ENCODE measurements at regions not wholly inside any gene's neighbourhood (a gene's known extent, or its start where the extent isn't known, plus 50 kb on each side); places are given as distances from the start of the nearest gene placed in this dataset.

- ChIA-PET POLR2A (ENCODE audit: low non-redundant PET) (no interaction called here), CTCF (no interaction called here)
- H3K27ac ChIP-seq: no peak overlapping the region
- no peak for TF ChIP-seq CTCF (conservative IDR thresholded peaks at IDR 0.05; ENCODE audit: low read depth)
- DNase-seq (ENCODE audit: low spot score): no peak
Observed at GRCh38 chr1:61011561-61012263, 70.6 kb upstream of the NFIA start.

- no peak for DNase-seq (ENCODE audit: low spot score)
- H3K27ac ChIP-seq: no peak overlapping the region
- TF ChIP-seq CTCF (conservative IDR thresholded peaks at IDR 0.05; ENCODE audit: low read depth): no peak
- POLR2A ChIA-PET (ENCODE audit: low non-redundant PET): no interaction called here
- CTCF ChIA-PET: no interaction called here
Observed at GRCh38 chr1:61007534-61008364, 74.6 kb upstream of the NFIA start.

- CTCF ChIA-PET: interaction anchor here (0.7 to 0.9 kb wide), 2 partner anchors 25 to 448 kb away, joined by 3 to 4 read pairs; no protein-coding TSS in a partner anchor
- DNase-seq (ENCODE audit: low spot score): no peak
- no peak overlapping the region for H3K27ac ChIP-seq
- POLR2A ChIA-PET (ENCODE audit: low non-redundant PET): no interaction called here
- TF ChIP-seq CTCF (conservative IDR thresholded peaks at IDR 0.05; ENCODE audit: low read depth): no peak
Observed at GRCh38 chr1:61005614-61006580, 76.5 kb upstream of the NFIA start.

- no peak for TF ChIP-seq CTCF (conservative IDR thresholded peaks at IDR 0.05; ENCODE audit: low read depth)
- CTCF ChIA-PET: no interaction called here
- POLR2A ChIA-PET (ENCODE audit: low non-redundant PET): no interaction called here
Observed at GRCh38 chr1:61004262-61005003, 77.9 kb upstream of the NFIA start.

GRCh38 chr1:61000327-61000726 lies 82.0 kb upstream of the NFIA start:
- ChIA-PET POLR2A (ENCODE audit: low non-redundant PET) (no interaction called here), CTCF (no interaction called here)
- no peak for DNase-seq (ENCODE audit: low spot score)
- TF ChIP-seq CTCF (conservative IDR thresholded peaks at IDR 0.05; ENCODE audit: low read depth): no peak
- H3K27ac ChIP-seq: no peak overlapping the region

More at GRCh38 chr1:61004262-61005003, 77.9 kb upstream of the NFIA start:
- DNase-seq (ENCODE audit: low spot score): peak; percentile 20
- no peak overlapping the region for H3K27ac ChIP-seq
